Small intestine (tissue), 7 donors: ENCODE measurements at regions not wholly inside any gene's neighbourhood (a gene's known extent, or its start where the extent isn't known, plus 50 kb on each side); places are given as distances from the start of the nearest gene placed in this dataset.

ENCODE experiments used
- DNase-seq, 2 donors: peaks; one replicate each; pipeline versions ENCODE4 v3.0.0 to v3.0.0-alpha.2; 2013
- FAIRE-seq: peaks from 2 replicates; lab custom pipeline; 2012; peaks lifted over from hg19 to GRCh38; lab: Jason Lieb, UNC
- H3K27ac ChIP-seq, 3 donors: one replicate each; pipeline ENCODE4 v1.5.1; 2013; ENCODE audit warnings: low read length in 2 of 3, mild to moderate bottlenecking in 2 of 3, control low read depth in 1 of 3, inconsistent platforms in 1 of 3, low read depth in 1 of 3, moderate library complexity in 1 of 3
- H3K27me3 ChIP-seq, 3 donors: one replicate each; pipeline ENCODE4 v1.6.1; 2013; ENCODE audit warnings: low read length in 3 of 3, inconsistent platforms in 1 of 3; ENCODE audit not compliant: control insufficient read depth in 3 of 3, insufficient read depth in 3 of 3
- H3K36me3 ChIP-seq, 3 donors: one replicate each; pipeline ENCODE4 v1.6.1; 2013; ENCODE audit warnings: low read length in 3 of 3, inconsistent platforms in 1 of 3, low read depth in 1 of 3, mild to moderate bottlenecking in 1 of 3, moderate library complexity in 1 of 3; ENCODE audit not compliant: control insufficient read depth in 3 of 3, insufficient read depth in 2 of 3
- H3K4me1 ChIP-seq, 3 donors: one replicate each; pipeline ENCODE4 v1.6.1; 2013; ENCODE audit warnings: low read length in 2 of 3, inconsistent platforms in 1 of 3, low read depth in 1 of 3, mild to moderate bottlenecking in 1 of 3, moderate library complexity in 1 of 3; ENCODE audit not compliant: control insufficient read depth in 3 of 3, insufficient read depth in 2 of 3
- H3K4me3 ChIP-seq, 3 donors: one replicate each; pipeline ENCODE4 v1.5.1; 2013; ENCODE audit warnings: low read length in 3 of 3, control low read depth in 1 of 3, inconsistent platforms in 1 of 3, low read depth in 1 of 3, mild to moderate bottlenecking in 1 of 3, moderate library complexity in 1 of 3
- H3K9me3 ChIP-seq, 2 donors: one replicate each; pipeline ENCODE4 v1.6.1; 2013; ENCODE audit warnings: low read depth in 1 of 2, low read length in 1 of 2; ENCODE audit not compliant: control insufficient read depth in 2 of 2, insufficient read depth in 1 of 2
- WGBS, 3 donors: extraction: QIAGEN DNeasy Blood & Tissue Kit; methylation state at CpG; one replicate each; pipeline ENCODE4 v1.1.7; 2013; 5-methylcytosine and 5-hydroxymethylcytosine counted together
- donor health status: healthy with polysubstance abuse.
- donor health status: control.
- donor health status: control.
- donor health status: Bipolar disorder and iron deficiency.
- donor health status: healthy.

GRCh38 chr18:39960550-39960949, 1994.5 kb upstream of the PIK3C3 start:
- no peaks in the 10 kb centered on the region for H3K36me3 ChIP-seq
- H3K4me1 ChIP-seq: no peaks in the 10 kb centered on the region
- 86 to 93% (median 88%) methylated on average over 1 of the region's 1 CpG for WGBS, 3 donors
- no peaks in the 10 kb centered on the region for H3K9me3 ChIP-seq
- no peak overlapping the region for H3K27ac ChIP-seq
- H3K4me3 ChIP-seq: no peak overlapping the region
- DNase-seq (no peak), FAIRE-seq (no peak)
- H3K27me3 ChIP-seq: no peaks in the 10 kb centered on the region

- FAIRE-seq: no peak
- Histone ChIP-seq H3K27ac (no peak overlapping the region), H3K36me3 (no peaks in the 10 kb centered on the region), H3K27me3 (no peaks in the 10 kb centered on the region), H3K4me3 (no peak overlapping the region), H3K9me3 (no peaks in the 10 kb centered on the region), H3K4me1 (no peaks in the 10 kb centered on the region)
- DNase-seq: no peak
- 66 to 78% (median 73%) methylated on average over 2 of the region's 2 CpGs for WGBS, 3 donors
Observed at GRCh38 chr18:39959839-39960238, 1995.2 kb upstream of the PIK3C3 start.

GRCh38 chr18:39958876-39959275, 1996.2 kb upstream of the PIK3C3 start:
- DNase-seq: no peak
- no peaks in the 10 kb centered on the region for H3K36me3 ChIP-seq
- FAIRE-seq: no peak
- H3K27me3 ChIP-seq: no peaks in the 10 kb centered on the region
- H3K27ac ChIP-seq: no peak overlapping the region
- no peaks in the 10 kb centered on the region for H3K4me1 ChIP-seq
- WGBS, 3 donors: 23 to 63% (median 32%) methylated on average over 1 of the region's 1 CpG
- no peak overlapping the region for H3K4me3 ChIP-seq
- no peaks in the 10 kb centered on the region for H3K9me3 ChIP-seq

GRCh38 chr18:39952816-39953215, 2002.2 kb upstream of the PIK3C3 start:
- 71 to 85% (median 76%) methylated on average over 2 of the region's 2 CpGs for WGBS, 3 donors
- Histone ChIP-seq H3K27ac (no peak overlapping the region), H3K9me3 (no peaks in the 10 kb centered on the region), H3K27me3 (no peaks in the 10 kb centered on the region), H3K4me1 (no peaks in the 10 kb centered on the region), H3K36me3 (no peaks in the 10 kb centered on the region), H3K4me3 (no peak overlapping the region)
- no peak for DNase-seq
- FAIRE-seq: no peak

GRCh38 chr18:39951142-39951720, 2003.8 kb upstream of the PIK3C3 start:
- Histone ChIP-seq H3K4me1 (no peaks in the 10 kb centered on the region), H3K9me3 (no peaks in the 10 kb centered on the region), H3K4me3 (no peak overlapping the region), H3K36me3 (no peaks in the 10 kb centered on the region), H3K27me3 (no peaks in the 10 kb centered on the region), H3K27ac (no peak overlapping the region)
- DNase-seq: no peak
- WGBS, 3 donors: 86 to 92% (median 88%) methylated on average over 4 of the region's 4 CpGs
- FAIRE-seq: no peak

- Histone ChIP-seq H3K9me3 (no peaks in the 10 kb centered on the region), H3K27me3 (no peaks in the 10 kb centered on the region), H3K36me3 (no peaks in the 10 kb centered on the region), H3K27ac (no peak overlapping the region), H3K4me3 (no peak overlapping the region), H3K4me1 (no peaks in the 10 kb centered on the region)
- FAIRE-seq: no peak
- no peak for DNase-seq
Observed at GRCh38 chr18:39946623-39947061, 2008.4 kb upstream of the PIK3C3 start.

- no peak overlapping the region for H3K27ac ChIP-seq
- no peak overlapping the region for H3K4me3 ChIP-seq
- FAIRE-seq: no peak
- no peaks in the 10 kb centered on the region for H3K36me3 ChIP-seq
- no peak for DNase-seq
- no peaks in the 10 kb centered on the region for H3K4me1 ChIP-seq
- WGBS, 3 donors: 52 to 82% (median 65%) methylated on average over 2 of the region's 2 CpGs
- H3K9me3 ChIP-seq: no peaks in the 10 kb centered on the region
- H3K27me3 ChIP-seq: no peaks in the 10 kb centered on the region
Observed at GRCh38 chr18:39945076-39945475, 2010.0 kb upstream of the PIK3C3 start.

- DNase-seq (no peak), FAIRE-seq (no peak)
- Histone ChIP-seq H3K27ac (no peak overlapping the region), H3K9me3 (no peaks in the 10 kb centered on the region), H3K36me3 (no peaks in the 10 kb centered on the region), H3K27me3 (no peaks in the 10 kb centered on the region), H3K4me3 (no peak overlapping the region), H3K4me1 (no peaks in the 10 kb centered on the region)
- WGBS, 3 donors: 47 to 66% (median 50%) methylated on average over 2 of the region's 2 CpGs
Observed at GRCh38 chr18:39942702-39943101, 2012.3 kb upstream of the PIK3C3 start.
